ENCODE measurements at regions not wholly inside any gene's neighbourhood (a gene's known extent, or its start where the extent isn't known, plus 50 kb on each side); places are given as distances from the start of the nearest gene placed in this dataset.

DNA sequence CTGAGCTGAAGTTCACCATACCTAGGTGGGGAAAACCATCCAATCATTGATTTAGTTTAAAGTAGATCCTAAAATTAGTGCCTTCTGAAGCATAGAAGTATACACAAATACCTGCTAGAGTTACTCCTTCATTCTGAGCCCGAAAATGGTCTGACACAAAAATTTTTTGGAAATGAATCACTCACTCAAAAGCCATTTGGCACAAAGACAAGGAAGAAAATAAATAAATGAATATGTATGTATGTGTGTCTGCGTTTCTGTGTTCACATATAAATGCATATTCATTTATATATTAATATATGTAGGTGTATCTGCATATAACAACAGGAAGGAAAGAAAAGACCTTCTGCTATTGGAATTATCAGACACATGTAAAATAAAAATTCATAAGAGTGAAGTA is 614.4 kb upstream of the PCDH9 start:
- CTCF ChIA-PET: no interaction called here
- TF ChIP-seq SMC3 (IDR thresholded peaks at IDR 0.05) (no peak), TFCP2L1 (CRISPR knock-in tag; IDR thresholded peaks at IDR 0.05) (no peak)
- TF ChIP-seq, protein P1, sequence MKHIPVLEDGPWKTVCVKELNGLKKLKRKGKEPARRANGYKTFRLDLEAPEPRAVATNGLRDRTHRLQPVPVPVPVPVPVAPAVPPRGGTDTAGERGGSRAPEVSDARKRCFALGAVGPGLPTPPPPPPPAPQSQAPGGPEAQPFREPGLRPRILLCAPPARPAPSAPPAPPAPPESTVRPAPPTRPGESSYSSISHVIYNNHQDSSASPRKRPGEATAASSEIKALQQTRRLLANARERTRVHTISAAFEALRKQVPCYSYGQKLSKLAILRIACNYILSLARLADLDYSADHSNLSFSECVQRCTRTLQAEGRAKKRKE (CRISPR knock-in tag; IDR thresholded peaks at IDR 0.05; ENCODE audit: low read depth): no peak
- Histone ChIP-seq H3K27ac (no peak overlapping the region), H3K4me2 (no peak overlapping the region), H3K4me3 (no peak overlapping the region), H3K9me3 (no peaks in the 10 kb centered on the region), H3K4me1 (no peaks in the 10 kb centered on the region)
- FAIRE-seq: no peak
- POLR2A ChIA-PET: no interaction called here
- no peak for DNase-seq (ENCODE audit: low read depth in 1 of 2, low spot score in 1 of 2)
- 9% methylated on average over 2 of the region's 2 CpGs for WGBS (ENCODE audit: missing lambda C conversion rate)
- ATAC-seq: no peak

DNA sequence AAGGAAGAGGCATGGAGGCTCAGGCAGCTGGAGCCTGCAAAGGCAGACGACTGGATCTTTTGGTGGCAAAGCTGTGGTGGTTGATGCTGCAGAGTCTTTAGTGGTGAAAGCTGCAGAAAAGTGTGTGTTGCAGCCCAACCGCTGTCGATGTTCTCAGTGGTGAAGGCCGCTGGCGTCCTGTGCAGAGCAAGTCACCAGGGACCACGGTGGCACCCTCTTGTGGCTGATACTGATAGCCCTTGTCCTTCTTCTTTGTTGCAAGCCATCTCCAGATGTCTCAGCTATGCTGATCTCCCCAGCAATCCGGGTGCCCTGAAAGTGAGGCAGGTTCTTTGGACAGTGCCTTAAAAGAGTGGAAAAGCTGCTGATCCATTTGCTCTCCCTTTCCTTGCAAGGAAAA is 610.9 kb upstream of the PCDH9 start:
- WGBS (ENCODE audit: missing lambda C conversion rate): 28% methylated on average over 7 of the region's 7 CpGs
- CTCF ChIA-PET: interaction anchor here (0.6 to 1.0 kb wide), 3 partner anchors 8 to 1026 kb away, joined by 3 read pairs; no protein-coding TSS in a partner anchor
- DNase-seq (ENCODE audit: low read depth in 1 of 2, low spot score in 1 of 2): no peak
- Histone ChIP-seq H3K4me3 (no peak overlapping the region), H3K27ac (no peak overlapping the region), H3K4me1 (no peaks in the 10 kb centered on the region), H3K9me3 (no peaks in the 10 kb centered on the region), H3K4me2 (no peak overlapping the region)
- no peak for ATAC-seq
- TF ChIP-seq CBX2 (IDR thresholded peaks at IDR 0.05; ENCODE audit: borderline replicate concordance, low read depth) (no peak), EHF (CRISPR knock-in tag; IDR thresholded peaks at IDR 0.05) (no peak), PHF8 (IDR thresholded peaks at IDR 0.05; ENCODE audit: borderline replicate concordance, low read depth) (no peak), HDAC2 (IDR thresholded peaks at IDR 0.05) (no peak), RNF2 (IDR thresholded peaks at IDR 0.05; ENCODE audit: borderline replicate concordance, low read depth) (no peak), NR3C1 (IDR thresholded peaks at IDR 0.05) (no peak)
- TF ChIP-seq, protein P2, sequence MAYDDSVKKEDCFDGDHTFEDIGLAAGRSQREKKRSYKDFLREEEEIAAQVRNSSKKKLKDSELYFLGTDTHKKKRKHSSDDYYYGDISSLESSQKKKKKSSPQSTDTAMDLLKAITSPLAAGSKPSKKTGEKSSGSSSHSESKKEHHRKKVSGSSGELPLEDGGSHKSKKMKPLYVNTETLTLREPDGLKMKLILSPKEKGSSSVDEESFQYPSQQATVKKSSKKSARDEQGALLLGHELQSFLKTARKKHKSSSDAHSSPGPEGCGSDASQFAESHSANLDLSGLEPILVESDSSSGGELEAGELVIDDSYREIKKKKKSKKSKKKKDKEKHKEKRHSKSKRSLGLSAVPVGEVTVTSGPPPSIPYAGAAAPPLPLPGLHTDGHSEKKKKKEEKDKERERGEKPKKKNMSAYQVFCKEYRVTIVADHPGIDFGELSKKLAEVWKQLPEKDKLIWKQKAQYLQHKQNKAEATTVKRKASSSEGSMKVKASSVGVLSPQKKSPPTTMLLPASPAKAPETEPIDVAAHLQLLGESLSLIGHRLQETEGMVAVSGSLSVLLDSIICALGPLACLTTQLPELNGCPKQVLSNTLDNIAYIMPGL (CRISPR knock-in tag; IDR thresholded peaks at IDR 0.05; ENCODE audit: borderline replicate concordance): no peak
- POLR2A ChIA-PET: no interaction called here
- no peak for FAIRE-seq

DNA sequence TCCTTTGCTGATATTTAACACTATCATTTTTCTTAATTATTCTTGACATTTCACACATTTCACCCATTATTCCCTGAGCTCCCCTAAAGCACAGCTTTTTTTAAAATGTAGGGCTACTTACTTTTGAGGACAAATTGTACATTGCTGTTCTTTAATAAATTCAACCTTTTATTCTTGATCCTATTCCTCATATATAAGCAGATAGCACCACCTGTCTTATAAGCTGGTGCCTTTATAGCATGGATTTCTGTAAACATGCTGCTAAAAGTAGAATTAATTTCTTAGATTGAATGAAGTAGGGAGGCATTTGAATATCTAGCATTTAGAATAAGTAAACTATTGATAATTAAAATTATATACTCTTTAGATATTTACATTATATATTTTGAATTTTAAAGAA is 603.4 kb upstream of the PCDH9 start:
- no peaks in the 10 kb centered on the region for H3K4me1 ChIP-seq
- no peak for TF ChIP-seq TP53 (CRISPR knock-in tag; IDR thresholded peaks at IDR 0.05)
- TF ChIP-seq HOXB13 (CRISPR knock-in tag; IDR thresholded peaks at IDR 0.05; ENCODE audit: low read depth): no peak
- no peak for TF ChIP-seq RARB (CRISPR knock-in tag; IDR thresholded peaks at IDR 0.05)
- no peak for TF ChIP-seq FOXS1 (CRISPR knock-in tag; IDR thresholded peaks at IDR 0.05)
- no peak for TF ChIP-seq HOXB5 (CRISPR knock-in tag; IDR thresholded peaks at IDR 0.05)
- no peak for TF ChIP-seq CEBPB (IDR thresholded peaks at IDR 0.05)
- TF ChIP-seq, protein P3, sequence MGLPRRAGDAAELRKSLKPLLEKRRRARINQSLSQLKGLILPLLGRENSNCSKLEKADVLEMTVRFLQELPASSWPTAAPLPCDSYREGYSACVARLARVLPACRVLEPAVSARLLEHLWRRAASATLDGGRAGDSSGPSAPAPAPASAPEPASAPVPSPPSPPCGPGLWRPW (IDR thresholded peaks at IDR 0.05): no peak
- TF ChIP-seq, protein P4, sequence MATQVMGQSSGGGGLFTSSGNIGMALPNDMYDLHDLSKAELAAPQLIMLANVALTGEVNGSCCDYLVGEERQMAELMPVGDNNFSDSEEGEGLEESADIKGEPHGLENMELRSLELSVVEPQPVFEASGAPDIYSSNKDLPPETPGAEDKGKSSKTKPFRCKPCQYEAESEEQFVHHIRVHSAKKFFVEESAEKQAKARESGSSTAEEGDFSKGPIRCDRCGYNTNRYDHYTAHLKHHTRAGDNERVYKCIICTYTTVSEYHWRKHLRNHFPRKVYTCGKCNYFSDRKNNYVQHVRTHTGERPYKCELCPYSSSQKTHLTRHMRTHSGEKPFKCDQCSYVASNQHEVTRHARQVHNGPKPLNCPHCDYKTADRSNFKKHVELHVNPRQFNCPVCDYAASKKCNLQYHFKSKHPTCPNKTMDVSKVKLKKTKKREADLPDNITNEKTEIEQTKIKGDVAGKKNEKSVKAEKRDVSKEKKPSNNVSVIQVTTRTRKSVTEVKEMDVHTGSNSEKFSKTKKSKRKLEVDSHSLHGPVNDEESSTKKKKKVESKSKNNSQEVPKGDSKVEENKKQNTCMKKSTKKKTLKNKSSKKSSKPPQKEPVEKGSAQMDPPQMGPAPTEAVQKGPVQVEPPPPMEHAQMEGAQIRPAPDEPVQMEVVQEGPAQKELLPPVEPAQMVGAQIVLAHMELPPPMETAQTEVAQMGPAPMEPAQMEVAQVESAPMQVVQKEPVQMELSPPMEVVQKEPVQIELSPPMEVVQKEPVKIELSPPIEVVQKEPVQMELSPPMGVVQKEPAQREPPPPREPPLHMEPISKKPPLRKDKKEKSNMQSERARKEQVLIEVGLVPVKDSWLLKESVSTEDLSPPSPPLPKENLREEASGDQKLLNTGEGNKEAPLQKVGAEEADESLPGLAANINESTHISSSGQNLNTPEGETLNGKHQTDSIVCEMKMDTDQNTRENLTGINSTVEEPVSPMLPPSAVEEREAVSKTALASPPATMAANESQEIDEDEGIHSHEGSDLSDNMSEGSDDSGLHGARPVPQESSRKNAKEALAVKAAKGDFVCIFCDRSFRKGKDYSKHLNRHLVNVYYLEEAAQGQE (IDR thresholded peaks at IDR 0.05): no peak
- H3K4me3 ChIP-seq: no peak overlapping the region
- no peak overlapping the region for H3K4me2 ChIP-seq
- no peak for ATAC-seq
- no peak overlapping the region for H3K27ac ChIP-seq
- POLR2A ChIA-PET: no interaction called here
- CTCF ChIA-PET: no interaction called here
- no peaks in the 10 kb centered on the region for H3K9me3 ChIP-seq
- FAIRE-seq: no peak
- DNase-seq (ENCODE audit: low read depth in 1 of 2, low spot score in 1 of 2): no peak
